ENCODE measurements at regions not wholly inside any gene's neighbourhood (a gene's known extent, or its start where the extent isn't known, plus 50 kb on each side); places are given as distances from the start of the nearest gene placed in this dataset.

DNA sequence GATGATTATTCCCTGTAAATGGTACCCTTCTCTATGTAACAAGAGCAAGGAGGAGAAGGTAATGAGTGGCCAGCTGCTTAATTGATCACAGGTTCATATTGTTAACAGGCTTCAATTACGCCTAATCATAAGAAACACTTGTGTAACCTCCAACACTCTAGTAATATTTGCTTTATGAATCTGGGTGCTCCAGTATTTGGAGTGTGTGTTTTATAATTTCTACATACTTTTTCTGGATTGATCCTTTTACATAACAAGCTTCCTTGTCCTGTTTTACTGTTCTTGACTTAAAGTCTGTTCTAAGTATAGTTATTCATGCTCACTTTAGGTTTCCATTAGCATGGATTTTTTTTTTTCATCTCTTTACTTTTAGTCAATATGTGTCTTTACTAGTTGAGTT, 984.2 kb downstream of the AMY1C start:
- no peak for DNase-seq

DNA sequence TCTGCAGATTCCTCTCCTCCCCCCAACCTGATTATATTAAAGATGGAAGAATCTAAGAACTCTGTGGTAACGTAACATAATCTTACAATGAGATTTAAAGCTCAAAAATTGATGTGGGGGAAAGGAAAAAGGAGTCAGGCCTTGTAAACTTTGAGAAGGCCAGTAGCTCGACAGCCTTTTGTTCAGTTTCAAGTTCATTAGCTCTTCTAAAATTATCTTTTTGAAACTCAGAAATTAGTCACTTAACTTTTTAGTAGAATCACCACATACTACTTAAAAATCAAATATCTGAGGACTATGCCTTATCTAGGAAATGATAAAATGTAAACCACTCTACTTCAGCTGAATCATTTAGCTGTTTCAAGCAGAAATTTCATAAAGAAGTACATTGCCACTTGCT, 996.2 kb downstream of the AMY1C start:
- DNase-seq: no peak

DNA sequence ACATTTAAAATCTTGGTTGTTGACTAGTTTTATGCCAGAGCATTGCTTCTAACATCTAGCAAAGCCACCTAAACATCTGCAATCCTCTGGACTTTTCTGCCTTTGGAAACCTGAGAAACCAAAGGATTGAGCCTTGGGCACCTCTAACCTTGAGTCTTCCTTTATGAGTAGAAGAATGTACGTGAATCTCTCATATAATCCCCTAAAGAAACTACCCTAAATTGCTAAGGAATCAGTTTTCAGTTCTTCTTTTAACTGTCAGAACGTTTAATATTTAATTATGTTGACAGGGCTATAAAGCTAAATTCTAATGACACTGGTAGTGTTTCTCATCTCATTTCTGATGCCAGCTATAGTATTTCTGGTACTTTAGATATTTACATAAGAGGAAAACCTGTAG, 997.3 kb downstream of the AMY1C start:
- DNase-seq: no peak

DNA sequence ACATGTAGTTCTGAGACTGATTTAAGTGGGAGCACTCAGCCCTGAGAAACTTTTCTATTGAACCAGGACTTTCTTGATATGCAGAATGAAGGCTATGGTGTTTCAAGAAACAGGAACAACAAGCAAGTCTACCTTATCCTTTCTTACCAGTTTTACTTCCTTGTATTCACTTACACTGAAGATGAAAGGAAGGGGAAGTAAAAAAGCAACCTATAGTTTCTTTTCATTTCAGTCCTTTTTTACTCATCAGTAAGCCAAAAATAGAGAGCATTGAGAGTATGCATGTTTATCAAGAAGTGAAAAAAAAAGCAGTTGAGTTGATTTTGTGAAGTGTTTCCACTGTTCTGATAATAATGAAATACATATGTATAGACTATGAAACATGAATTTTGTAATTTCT, 1010.3 kb downstream of the AMY1C start:
- DNase-seq: no peak

DNA sequence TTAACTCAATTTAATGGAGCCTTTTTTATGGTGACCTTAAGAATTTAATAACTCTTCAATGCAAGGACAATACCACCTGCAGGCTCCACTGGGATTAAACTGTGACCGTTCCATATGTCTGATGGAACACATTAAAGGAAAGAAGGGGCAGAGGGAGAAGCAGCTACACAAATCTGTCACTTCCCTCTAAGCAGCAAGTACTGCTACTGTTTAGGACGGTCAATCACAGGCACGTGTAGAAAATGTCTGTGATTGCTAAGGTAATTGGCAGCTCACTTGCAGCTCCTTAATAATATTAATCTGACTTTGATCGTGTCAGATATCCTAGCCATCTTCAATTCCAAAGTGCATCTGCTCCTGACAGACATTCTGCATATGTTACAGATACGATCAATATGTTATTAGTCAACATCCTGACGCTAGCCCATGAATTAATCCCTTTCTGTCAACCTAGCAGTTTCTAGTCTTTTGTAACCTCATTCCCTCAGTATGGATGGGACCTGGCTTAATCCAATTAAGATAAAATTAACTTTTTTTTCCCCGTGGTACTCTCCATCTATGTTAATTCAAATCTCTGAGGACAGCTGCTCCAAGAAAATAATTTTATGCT, 1012.4 kb downstream of the AMY1C start:
- DNase-seq: no peak

DNA sequence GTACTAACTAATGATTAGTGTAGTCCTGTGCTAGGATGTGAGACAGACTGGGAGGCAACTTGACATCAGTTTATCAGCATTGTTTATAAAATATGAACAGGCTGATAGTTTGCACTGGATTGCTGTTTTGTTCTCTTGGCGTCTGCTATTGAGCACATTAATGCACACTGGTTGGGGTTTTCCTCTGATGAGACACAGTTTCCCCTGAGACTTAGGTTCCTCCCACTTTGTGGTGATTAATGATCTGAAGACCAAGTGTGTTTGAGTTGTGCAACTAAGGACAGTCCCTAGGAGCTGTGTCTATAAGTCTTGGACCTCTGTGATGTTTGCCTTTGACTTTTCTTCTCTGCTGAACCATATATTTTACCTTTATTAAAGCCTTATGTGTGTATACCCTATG, 1015.4 kb downstream of the AMY1C start:
- DNase-seq: no peak

DNA sequence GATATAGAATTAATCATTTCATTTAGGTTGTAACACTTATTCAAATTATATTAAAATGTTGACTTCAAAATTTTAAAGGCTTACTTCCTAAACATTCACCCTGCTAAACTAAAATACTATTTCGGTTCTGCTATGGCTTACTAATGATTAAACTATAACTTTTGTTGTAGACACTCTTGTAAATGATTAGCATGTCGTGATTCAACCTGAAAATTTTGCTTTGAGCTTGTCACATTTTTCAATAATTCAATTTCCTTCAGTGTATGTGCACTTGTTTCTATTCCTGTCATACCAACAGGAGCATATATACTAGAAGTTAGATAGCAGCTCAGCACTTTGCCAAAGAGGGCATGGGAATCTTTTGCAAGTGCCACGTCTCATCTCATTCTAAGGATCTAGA, 1018.8 kb downstream of the AMY1C start:
- DNase-seq: no peak

DNA sequence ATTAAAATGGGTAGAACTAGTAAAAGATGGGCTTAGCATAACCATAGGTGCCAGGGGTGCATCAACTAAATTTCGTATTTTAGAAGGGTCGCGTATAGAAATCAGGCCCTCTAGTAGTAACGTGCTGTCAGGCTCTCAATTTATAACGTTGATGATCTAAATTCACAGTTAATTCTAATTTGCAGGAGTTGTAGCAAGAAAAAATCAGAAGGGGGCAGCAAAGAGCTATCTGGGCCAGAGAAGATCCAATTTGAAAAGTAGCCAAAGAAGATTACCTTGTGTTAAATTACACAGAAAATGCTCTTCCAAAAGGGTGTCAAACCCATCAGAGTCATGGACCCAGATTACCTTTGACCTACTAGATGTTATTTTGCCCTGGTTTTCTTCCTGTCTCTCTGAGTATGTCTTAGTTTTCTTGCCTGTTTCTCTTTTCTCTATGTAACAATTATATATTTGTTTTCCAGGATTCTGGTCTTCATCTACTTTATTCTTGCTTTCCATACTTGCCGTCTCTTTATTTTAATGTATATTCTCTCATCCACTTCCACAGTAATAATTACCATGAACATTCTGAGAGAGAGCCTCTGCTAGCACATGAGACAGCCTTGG, 1030.9 kb downstream of the AMY1C start:
- DNase-seq: no peak

DNA sequence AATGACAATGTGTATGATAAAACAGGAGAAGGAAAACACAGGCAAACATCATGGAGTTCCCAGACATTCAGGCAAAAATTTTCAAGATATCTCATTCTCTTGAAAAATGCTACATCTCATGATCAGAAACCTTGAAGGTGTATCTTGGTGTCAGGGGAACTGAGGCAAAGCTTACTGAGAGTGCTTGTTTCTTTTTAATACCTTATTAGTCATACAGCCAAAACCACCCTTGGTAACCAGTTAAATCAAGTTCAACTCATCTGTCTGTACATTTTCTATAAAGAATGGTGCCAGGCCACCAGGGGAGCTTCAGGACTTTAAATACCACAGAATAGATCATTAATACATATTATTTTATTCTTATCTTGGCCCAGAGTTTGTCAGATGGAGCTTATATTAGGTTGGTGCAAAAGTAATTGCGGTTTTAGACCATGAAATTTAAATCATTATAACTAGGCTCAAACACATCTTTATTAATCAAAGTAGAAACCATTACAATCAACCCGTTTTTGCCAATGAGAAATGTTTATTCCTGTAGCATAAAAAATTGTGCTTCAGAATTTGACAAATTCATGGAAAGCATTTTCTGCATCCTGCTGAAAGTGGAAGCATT, 1036.0 kb downstream of the AMY1C start:
- no peak for DNase-seq

DNA sequence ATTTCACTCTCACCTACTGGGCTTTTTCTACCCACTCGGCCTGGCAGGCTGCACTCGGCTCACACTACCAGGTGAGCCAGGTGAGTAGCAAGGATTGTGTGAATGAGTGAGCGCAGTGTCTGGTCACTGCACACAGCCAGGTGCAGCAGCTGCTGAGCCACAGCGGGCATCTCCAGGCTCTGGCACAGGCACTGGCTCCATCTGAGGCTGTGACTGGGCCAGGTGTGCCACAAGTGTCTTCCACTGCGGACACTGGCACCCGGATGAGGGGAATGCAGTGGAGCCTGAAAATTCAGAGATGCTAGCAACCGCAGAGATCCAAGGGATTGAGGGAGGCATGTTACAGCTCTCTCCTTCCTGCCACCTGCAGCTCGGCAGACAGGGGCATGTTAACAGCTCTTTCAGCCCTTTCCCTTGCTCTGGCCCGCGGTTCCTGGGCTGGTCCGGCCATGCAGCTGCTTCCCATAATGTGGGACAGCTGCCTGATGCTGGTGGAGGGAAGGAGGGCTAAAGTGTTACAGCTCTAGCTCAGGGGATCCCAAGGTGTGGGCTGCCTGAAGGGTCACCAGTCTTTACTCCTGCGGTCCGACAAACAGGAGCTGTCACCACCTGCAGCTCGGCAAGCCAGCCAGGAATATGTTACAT, 1038.3 kb downstream of the AMY1C start:
- DNase-seq: no peak

DNA sequence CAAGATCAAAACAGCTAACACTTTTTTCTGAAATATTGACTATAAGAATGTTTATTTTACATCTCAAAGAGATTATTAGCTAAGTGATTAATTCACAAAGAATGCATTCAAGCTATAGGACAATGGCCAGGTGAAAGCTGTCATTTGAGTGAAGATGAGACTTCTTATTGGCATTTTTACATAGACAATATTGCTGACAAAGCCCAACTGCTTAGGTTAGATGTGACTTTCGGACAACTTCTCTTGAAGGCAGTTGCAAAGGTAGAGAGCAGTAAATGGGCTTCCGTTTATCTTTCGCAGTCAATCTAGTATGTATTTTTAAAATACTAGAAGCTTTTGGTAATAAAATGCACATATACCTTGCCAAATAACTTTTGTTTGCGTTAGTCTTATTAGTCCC, 1041.3 kb downstream of the AMY1C start:
- DNase-seq: no peak

DNA sequence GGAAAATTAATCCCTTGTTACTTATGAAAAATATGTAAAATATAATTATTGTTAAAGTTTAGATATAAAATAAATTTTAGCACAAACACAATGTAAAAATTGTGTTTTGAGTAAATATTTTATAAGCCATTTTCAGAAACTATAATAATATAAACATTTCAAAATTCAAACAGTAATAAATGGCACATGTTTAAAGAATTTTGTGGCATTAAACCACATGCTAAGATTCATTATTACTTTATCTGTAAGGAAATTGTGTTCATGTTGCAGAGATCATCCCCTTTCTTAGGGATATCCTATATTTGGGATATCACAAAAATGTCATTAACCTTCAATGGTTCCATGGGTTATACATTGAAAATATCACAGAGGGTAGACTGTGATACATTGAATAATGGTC, 1044.3 kb downstream of the AMY1C start:
- DNase-seq: no peak

DNA sequence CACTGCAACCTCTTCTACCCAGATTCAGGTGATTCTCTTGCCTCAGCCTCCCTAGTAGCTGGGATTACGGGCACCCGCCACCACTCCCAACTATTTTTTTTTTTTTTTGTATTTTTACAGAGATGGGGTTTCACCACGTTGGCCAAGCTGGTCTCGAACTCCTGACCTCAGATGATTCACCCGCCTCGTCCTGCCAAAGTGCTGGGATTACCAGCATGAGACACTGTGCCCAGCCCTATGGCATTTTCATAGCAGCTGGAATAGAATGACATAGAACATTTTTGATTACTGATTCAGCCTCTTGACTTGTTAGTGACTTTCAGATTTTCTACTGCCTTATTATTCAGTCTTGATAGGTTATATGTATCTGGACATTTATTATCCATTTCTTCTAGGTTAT, 1046.2 kb downstream of the AMY1C start:
- no peak for DNase-seq

DNA sequence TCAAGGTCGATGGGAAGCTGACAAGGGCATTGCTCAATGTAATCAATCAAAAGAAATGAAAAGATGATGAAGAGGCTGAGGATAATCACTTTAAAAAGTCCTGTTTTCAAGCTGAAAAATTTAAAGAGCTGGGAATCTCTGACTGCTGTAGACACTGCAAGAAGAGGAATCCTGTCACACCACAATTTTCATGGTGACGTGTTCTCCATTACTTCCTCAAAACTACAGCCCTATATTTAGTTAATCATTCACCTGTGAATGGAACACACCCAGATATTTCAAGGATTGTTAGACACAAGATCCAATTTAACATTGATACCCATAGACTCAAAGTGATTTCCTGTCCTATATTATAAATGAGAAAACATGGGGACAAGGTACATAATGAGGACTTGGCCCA, 1048.3 kb downstream of the AMY1C start:
- DNase-seq: no peak

DNA sequence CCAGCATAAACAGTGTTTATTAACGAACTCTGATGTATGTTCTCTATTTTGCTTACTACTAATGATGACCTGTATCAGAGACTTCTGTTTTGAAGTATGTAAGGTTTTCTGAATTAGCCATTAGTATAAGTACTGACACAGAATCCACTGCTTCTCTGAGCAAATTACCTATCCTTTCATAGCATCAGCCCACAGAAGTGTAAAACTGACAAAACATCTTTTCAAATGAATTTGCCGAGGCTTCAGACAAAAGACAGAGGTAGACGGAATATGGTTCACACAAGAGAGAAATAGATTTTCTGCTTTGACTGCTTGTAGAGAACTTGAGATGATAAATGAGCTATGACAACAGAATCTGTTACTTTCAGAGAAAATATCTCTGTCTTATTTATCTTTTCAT, 1051.6 kb downstream of the AMY1C start:
- DNase-seq: no peak

DNA sequence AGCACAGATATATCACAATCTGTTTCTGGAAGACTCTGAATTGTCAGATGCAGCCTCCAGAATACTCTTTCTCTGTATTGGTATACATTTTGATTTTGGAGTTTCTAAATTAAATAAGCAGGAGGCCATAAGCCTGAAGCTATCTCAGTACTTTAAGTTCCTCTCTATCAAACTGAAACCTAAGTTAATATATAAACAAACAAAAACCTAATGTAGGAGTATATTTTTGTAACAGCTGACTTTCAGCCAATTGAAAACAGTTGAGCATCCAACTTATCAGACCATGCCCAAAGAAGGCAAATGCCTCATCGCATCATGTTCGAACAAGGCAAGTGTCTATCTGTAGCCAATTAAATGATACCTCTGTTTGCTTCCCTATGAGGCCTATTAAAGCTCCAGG, 1054.4 kb downstream of the AMY1C start:
- DNase-seq: no peak

DNA sequence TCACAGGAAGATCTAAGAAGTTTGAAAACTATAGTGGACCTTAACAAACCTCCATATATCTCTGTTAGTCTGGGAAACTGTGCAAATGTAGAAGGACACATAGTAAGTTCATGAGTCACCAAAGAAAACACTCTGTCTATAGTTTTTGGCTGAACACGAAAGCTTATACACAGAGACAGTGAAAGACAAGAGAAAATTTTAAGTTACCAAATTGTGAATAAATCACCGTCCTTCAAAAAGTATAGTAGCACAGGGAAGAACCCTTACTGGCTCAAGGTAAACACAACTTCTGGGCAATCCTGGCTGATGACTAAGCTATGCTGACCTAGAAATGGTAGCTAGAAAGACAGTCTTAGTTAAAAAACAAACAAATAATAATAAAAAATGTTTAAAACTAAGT, 1057.9 kb downstream of the AMY1C start:
- DNase-seq: no peak

DNA sequence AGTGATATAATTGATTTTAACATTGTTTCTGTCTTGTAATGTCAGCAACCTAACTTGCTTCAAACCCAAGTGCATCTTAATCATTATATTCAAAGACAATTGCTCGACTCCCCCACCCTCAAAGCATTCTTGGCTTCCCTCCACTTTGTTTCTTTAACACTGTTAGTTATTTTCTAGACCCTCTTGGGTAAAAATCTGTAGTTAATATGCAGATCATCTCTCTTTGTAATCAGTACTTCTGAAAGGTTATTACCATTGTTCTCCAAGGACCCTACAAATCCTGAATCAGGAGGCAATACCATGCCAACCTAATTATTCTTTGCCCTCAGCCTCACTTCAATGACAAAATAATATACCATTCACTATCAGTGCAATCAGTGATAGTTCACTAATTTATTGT, 1075.7 kb downstream of the AMY1C start:
- no peak for DNase-seq

DNA sequence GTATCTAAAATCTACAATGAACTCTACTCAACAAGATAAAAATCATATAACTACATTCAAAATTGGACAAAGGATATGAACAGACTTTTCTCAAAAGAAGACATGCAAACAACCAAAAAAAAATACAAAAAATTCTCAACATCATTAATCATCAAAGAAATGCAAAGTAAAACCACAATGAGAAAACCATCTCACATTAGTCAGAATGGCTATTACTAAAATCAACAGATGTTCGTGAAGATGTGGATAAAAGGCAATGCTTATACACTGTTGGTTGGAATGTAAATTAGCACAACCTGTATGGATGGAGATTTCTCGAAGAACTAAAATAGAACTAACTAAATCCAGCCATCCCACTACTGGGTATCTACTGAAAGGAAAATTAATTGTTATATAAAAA, 1080.8 kb downstream of the AMY1C start:
- DNase-seq: no peak

DNA sequence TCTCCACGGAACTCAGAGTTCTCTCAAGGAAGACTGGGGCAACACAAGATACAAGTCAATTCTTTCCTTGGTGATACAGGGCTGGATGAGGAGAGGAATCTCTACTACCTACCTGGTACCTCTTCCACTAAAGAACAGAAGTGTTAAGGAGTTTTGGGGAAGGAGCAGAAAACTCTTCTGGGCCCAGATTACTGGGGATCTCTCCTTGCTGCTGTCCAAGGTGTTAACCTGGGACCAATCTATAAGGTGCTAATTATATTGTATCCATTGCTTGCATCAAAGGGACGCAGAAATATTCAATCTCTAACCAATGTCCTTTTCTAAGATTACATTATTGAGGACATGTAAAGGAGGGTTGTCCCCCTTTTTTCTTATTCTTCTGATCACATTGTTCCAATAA, 1102.5 kb downstream of the AMY1C start:
- DNase-seq: no peak

DNA sequence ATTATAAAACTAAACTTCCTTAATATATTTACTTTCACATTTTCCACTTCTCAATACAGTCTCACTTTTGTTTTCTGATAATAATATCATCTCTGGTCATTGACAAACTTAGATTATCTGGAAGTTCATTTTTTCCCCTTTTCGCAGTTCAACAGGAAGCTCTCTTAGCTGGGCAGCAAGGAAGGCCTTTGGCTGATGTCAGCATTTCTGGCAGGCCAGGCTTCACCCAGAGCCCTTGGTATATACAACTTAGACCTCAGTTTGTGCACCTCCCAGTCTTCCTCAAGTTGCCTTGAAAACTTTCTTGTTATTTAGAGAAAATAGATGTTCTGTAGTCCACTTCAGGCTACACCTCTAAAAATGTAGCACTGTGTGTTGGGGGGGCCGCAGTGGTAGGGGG, 1103.6 kb downstream of the AMY1C start:
- no peak for DNase-seq

DNA sequence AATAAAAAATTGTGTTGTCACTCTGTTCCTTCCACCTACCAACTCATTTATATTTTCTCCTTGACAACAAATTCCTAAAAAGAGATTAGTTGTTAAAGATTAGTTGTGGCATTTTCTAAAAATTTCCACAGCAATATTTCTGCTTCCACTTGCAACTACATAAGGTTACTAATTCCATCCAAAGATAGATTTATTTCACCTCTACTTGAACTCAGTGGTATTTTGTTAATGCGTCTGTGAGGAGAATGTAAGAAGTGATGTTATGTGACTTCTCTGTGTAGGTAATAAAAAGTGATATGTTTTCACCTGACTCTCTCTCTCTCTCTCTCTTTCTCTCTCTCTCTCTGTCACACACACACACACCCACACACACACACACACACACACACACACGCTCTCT, 1104.8 kb downstream of the AMY1C start:
- DNase-seq: no peak

DNA sequence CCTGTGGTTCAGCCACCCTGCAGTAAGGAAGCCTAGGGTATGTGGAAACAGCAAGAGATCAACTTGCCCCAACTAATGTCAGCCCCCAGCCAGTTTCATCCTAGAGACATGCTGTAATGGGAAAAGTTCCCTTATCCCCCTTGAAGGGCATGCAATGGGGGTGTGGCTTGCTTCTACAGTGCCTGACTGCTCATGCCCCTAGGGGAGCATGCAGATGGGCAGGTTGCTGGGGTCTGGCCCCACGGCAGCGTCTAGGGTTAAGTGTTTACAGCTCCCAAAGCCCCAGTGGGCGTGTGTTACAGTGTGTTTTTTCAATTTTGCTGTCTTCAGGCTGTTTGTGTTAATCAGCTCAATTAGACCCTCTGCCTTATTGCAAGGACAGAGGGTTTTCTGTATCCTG, 1105.9 kb downstream of the AMY1C start:
- DNase-seq: no peak

DNA sequence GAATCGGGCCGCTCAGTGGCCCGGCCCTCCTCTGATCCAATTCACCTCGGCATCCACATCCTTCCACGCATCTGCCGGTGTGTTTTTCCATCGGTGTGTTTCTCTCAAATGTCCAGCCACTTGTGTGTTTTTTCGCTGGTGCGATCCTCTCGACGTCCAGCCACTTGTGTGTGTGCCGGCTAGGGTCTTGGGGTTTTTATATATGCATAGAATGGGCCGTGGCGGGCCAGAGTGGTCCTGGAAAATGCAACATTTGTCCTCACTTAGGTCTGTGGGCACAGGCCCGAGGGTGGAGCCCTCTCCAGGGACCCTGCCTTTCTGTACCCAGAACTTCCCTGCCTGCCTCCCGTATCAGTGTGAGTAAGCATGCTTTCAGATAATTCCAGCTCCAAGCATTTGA, 1106.4 kb downstream of the AMY1C start:
- DNase-seq: no peak

DNA sequence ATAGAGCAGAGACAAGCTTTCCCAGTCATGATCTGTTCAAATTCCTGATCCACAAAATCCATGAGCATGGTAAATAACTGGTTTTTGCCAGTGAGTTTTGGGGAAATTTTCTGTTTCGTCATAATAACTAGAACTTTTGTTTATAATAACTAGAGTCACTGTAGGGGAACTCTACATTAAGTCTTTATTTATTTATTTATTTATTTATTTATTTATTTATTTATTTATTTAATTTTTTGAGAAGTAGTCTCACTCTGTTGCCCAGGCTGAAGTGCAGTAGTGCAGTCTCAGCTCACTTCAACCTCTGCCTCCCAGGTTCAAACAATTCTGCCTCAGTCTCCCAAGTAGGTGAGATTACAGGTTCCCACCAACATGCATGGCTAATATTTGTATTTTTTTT, 1106.8 kb downstream of the AMY1C start:
- DNase-seq: no peak

Measured in stimulated activated CD4-positive, alpha-beta T cell treated with anti-CD3 and anti-CD28 coated beads, Interleukin-2, amount 100 ng/mL, for 48 hours (primary cell).